Neural cell (in vitro differentiated cells): ENCODE measurements at regions not wholly inside any gene's neighbourhood (a gene's known extent, or its start where the extent isn't known, plus 50 kb on each side); places are given as distances from the start of the nearest gene placed in this dataset.
"Not testable (repeated sequence)": the region's sequence is repeated elsewhere in the genome, so short reads cannot be mapped to it uniquely, and the experiment has no call there.

ENCODE experiments used
- CTCF ChIP-seq: fragments of 450-650 bp; IDR thresholded peaks from 2 replicates; pipeline ENCODE4 v1.5.1; 2014; ENCODE audit warnings: antibody characterized with exemption, mild to moderate bottlenecking, moderate library complexity; ENCODE audit not compliant: poor library complexity, severe bottlenecking
- EZH2 ChIP-seq: fragments of 200-600, 300-800 bp; shearing (Covaris generic), sonication (generic); IDR thresholded peaks from 2 replicates; pipeline ENCODE4 v1.6.1; 2014; ENCODE audit warnings: antibody characterized with exemption, low read length, borderline replicate concordance, mild to moderate bottlenecking; ENCODE audit not compliant: insufficient read depth, poor library complexity, severe bottlenecking
- POLR2AphosphoS5 ChIP-seq: IDR thresholded peaks from 2 replicates; pipeline ENCODE4 v1.6.1; 2012

GRCh38 chr6:144374525-144374924 is 89.4 kb downstream of the UTRN start:
- not testable (repeated sequence) for TF ChIP-seq CTCF, POLR2AphosphoS5, EZH2
